ENCODE measurements at regions not wholly inside any gene's neighbourhood (a gene's known extent, or its start where the extent isn't known, plus 50 kb on each side); places are given as distances from the start of the nearest gene placed in this dataset.
"Not testable (repeated sequence)": the region's sequence is repeated elsewhere in the genome, so short reads cannot be mapped to it uniquely, and the experiment has no call there.

DNA sequence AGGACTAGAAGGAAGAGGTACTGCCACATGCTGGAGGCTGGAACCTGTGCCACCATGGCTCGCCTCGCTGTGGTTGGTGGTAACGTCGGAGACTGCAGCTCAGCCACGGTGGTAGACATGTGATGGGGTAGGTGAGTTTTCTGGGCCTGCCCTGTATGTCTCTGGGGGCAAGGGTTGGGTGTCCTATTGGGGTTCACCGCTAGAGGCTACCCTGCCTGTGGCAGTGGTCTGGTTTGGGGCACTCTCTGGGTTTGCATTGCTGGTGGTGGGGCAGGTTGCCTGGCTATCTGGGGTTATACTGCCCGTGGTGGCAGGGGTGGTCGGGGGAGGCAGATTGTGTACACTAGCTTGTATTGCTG lies 79.3 kb upstream of the KCNJ18 start:
- H3K4me3 ChIP-seq (replicated peaks; ENCODE audit: low read depth, low read length), result no peak overlapping the region
- DNase-seq (ENCODE audit: low read depth), result no peak
- no peak for TF ChIP-seq CTCF (IDR thresholded peaks at IDR 0.05; ENCODE audit: low read length, missing control alignments)

DNA sequence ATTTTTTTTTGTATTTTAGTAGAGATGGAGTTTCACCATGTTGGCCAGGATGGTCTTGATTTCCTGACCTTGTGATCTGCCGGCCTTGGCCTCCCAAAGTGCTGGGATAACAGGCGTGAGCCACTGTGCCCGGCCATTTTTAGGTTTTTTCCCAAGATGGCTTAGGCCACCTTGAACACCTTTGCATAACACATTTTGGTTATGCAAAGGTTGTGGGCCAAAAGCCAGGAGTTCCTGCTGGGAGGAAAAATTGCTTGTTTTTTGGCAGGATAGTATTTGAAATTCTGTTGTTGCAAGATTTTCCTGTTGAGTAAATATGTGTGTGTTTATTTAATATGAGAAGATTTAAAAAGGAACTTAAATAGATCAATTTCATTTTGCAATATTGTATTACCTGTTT lies 65.3 kb upstream of the KCNJ18 start:
- DNase-seq (ENCODE audit: low read depth); H3K4me3 ChIP-seq (replicated peaks; ENCODE audit: low read depth, low read length): not testable (repeated sequence)

Measured in fibroblast of pulmonary artery (primary cell).